ENCODE measurements at regions not wholly inside any gene's neighbourhood (a gene's known extent, or its start where the extent isn't known, plus 50 kb on each side); places are given as distances from the start of the nearest gene placed in this dataset.

DNA sequence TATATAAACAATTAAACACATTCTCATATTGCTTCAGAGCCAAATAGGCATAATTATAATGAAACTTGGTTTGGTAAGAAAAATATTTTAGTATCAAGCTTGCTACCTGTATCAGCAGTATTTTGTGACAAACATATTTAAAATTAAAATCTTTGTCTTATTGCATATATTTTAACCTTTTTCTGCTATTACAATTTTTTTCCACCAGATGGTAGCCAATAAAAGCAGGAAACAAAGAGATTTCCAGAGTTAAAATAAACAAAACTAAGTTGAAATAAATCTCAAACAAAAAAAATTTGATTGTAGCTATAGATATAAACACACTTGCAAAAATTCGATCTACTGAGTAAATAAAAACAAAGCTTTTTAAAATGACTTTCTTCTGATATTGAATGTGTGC is 491.3 kb upstream of the GJE1 start:
- TF ChIP-seq CTCF (conservative IDR thresholded peaks at IDR 0.05; ENCODE audit: low read depth, low read length) (peak; percentile 51; the same call in 1 of the 2 replicates), EZH2 (IDR thresholded peaks at IDR 0.05; ENCODE audit: borderline replicate concordance, low read depth, low read length, poor library complexity, severe bottlenecking) (no peak)
- BruUV-seq (replicated peaks) = TSS peak; percentile 80
- H3K36me3 ChIP-seq (ENCODE audit: insufficient read depth, low read length, poor library complexity, severe bottlenecking) = no peaks in the 10 kb centered on the region
- H3K4me3 ChIP-seq (ENCODE audit: low read depth, low read length, poor library complexity, severe bottlenecking) = no peak overlapping the region
- no peak for DNase-seq (ENCODE audit: low spot score)
- intact Hi-C loops (cut with micrococcal nuclease; ENCODE audit: unreplicated experiment) = loop anchor here (1.0 to 10.0 kb wide), 3 partner anchors 348 to 563 kb away; no protein-coding TSS in a partner anchor
- peaks cover 53% of the 10 kb centered on the region for H3K4me1 ChIP-seq (ENCODE audit: insufficient read depth, low read length, poor library complexity, severe bottlenecking)
- H3K27me3 ChIP-seq (replicated peaks; ENCODE audit: insufficient read depth, low read depth, low read length, poor library complexity) = no peaks in the 10 kb centered on the region
- ChIA-PET CTCF (no interaction called here), POLR2A (ENCODE audit: low non-redundant PET) (no interaction called here)
- peak overlapping the region; percentile 80 for H3K27ac ChIP-seq (ENCODE audit: low read depth, low read length, poor library complexity, severe bottlenecking)
- no peaks in the 10 kb centered on the region for H3K9me3 ChIP-seq (ENCODE audit: low read depth, low read length, poor library complexity, severe bottlenecking)

- BruUV-seq (replicated peaks) = no TSS peak
- ChIA-PET CTCF (interaction anchor here (0.7 kb wide), 1 partner anchor 1584 kb away, joined by 3 read pairs; no protein-coding TSS in a partner anchor), POLR2A (ENCODE audit: low non-redundant PET) (no interaction called here)
- TF ChIP-seq EZH2 (IDR thresholded peaks at IDR 0.05; ENCODE audit: borderline replicate concordance, low read depth, low read length, poor library complexity, severe bottlenecking) (no peak), CTCF (conservative IDR thresholded peaks at IDR 0.05; ENCODE audit: low read depth, low read length) (no peak)
- intact Hi-C loops (cut with micrococcal nuclease; ENCODE audit: unreplicated experiment) = loop anchor here (1.0 to 5.0 kb wide), 7 partner anchors 42 to 1764 kb away; no protein-coding TSS in a partner anchor
- Histone ChIP-seq H3K27ac (ENCODE audit: low read depth, low read length, poor library complexity, severe bottlenecking) (peak overlapping the region; percentile 100), H3K4me3 (ENCODE audit: low read depth, low read length, poor library complexity, severe bottlenecking) (no peak overlapping the region), H3K36me3 (ENCODE audit: insufficient read depth, low read length, poor library complexity, severe bottlenecking) (peaks cover 14% of the 10 kb centered on the region), H3K27me3 (replicated peaks; ENCODE audit: insufficient read depth, low read depth, low read length, poor library complexity) (no peaks in the 10 kb centered on the region), H3K9me3 (ENCODE audit: low read depth, low read length, poor library complexity, severe bottlenecking) (peaks cover 13% of the 10 kb centered on the region), H3K4me1 (ENCODE audit: insufficient read depth, low read length, poor library complexity, severe bottlenecking) (peaks cover 49% of the 10 kb centered on the region)
- DNase-seq (ENCODE audit: low spot score) = peak; percentile 96
Observed at GRCh38 chr6:141635621-141636020, 497.1 kb upstream of the GJE1 start.

- POLR2A ChIA-PET (ENCODE audit: low non-redundant PET) = interaction anchor here (0.6 kb wide), 1 partner anchor 338 kb away, joined by 4 read pairs; no protein-coding TSS in a partner anchor
- Histone ChIP-seq H3K36me3 (ENCODE audit: insufficient read depth, low read length, poor library complexity, severe bottlenecking) (peaks cover 25% of the 10 kb centered on the region), H3K4me1 (ENCODE audit: insufficient read depth, low read length, poor library complexity, severe bottlenecking) (peaks cover 48% of the 10 kb centered on the region), H3K27me3 (replicated peaks; ENCODE audit: insufficient read depth, low read depth, low read length, poor library complexity) (no peaks in the 10 kb centered on the region), H3K4me3 (ENCODE audit: low read depth, low read length, poor library complexity, severe bottlenecking) (no peak overlapping the region), H3K27ac (ENCODE audit: low read depth, low read length, poor library complexity, severe bottlenecking) (peak overlapping the region; percentile 100), H3K9me3 (ENCODE audit: low read depth, low read length, poor library complexity, severe bottlenecking) (peaks cover 23% of the 10 kb centered on the region)
- intact Hi-C loops (cut with micrococcal nuclease; ENCODE audit: unreplicated experiment) = loop anchor here (2.0 kb wide), 3 partner anchors 71 to 1651 kb away; no protein-coding TSS in a partner anchor
- CTCF ChIA-PET = no interaction called here
- TF ChIP-seq CTCF (conservative IDR thresholded peaks at IDR 0.05; ENCODE audit: low read depth, low read length) = no peak
- no peak for TF ChIP-seq EZH2 (IDR thresholded peaks at IDR 0.05; ENCODE audit: borderline replicate concordance, low read depth, low read length, poor library complexity, severe bottlenecking)
- DNase-seq (ENCODE audit: low spot score) = no peak
- no TSS peak for BruUV-seq (replicated peaks)
Observed at GRCh38 chr6:141634269-141634668, 498.5 kb upstream of the GJE1 start.

Data from A673 (cell line).